Mesothelial cell of epicardium (in vitro differentiated cells): ENCODE measurements at regions not wholly inside any gene's neighbourhood (a gene's known extent, or its start where the extent isn't known, plus 50 kb on each side); places are given as distances from the start of the nearest gene placed in this dataset.

ENCODE experiments used
- DNase-seq, 2 experiments: peaks; one replicate each; pipeline ENCODE4 v3.0.0; 2021; ENCODE audit warnings: low spot score in 2 of 2; ENCODE audit not compliant: unreplicated experiment in 2 of 2
- H3K27ac Mint-ChIP-seq: 2 replicates; pipeline ENCODE4 v1.8.0; 2021; ENCODE audit warnings: mixed read lengths
- H3K27me3 Mint-ChIP-seq: 2 replicates; pipeline ENCODE4 v1.8.0; 2021; ENCODE audit warnings: low read depth, mixed read lengths
- H3K36me3 Mint-ChIP-seq: 2 replicates; pipeline ENCODE4 v1.8.0; 2021; ENCODE audit warnings: mixed read lengths
- H3K4me1 Mint-ChIP-seq: 2 replicates; pipeline ENCODE4 v1.8.0; 2021; ENCODE audit warnings: mixed read lengths
- H3K4me3 Mint-ChIP-seq: 2 replicates; pipeline ENCODE4 v1.8.0; 2021; ENCODE audit warnings: mild to moderate bottlenecking, moderate library complexity, mixed read lengths
- H3K9me3 Mint-ChIP-seq: 2 replicates; pipeline ENCODE4 v1.8.0; 2021; ENCODE audit warnings: mixed read lengths
- CTCF ChIP-seq: fragments of 200-600 bp; sonication (generic); IDR thresholded peaks from one replicate; pipeline ENCODE4 v1.5.0; 2021; ENCODE audit warnings: antibody characterized with exemption; ENCODE audit not compliant: unreplicated experiment

- no peaks in the 10 kb centered on the region for H3K9me3 Mint-ChIP-seq
These were observed 985.4 kb downstream of the TBC1D32 start for GRCh38 chr6:120348926-120349325.

GRCh38 chr6:120328521-120328920, 979.0 kb upstream of the MAN1A1 start:
- Mint-ChIP-seq H3K36me3 (no peaks in the 10 kb centered on the region), H3K4me1 (no peaks in the 10 kb centered on the region), H3K27ac (no peak overlapping the region), H3K4me3 (no peak overlapping the region), H3K9me3 (peaks cover 1% of the 10 kb centered on the region), H3K27me3 (no peaks in the 10 kb centered on the region)
- no peak for DNase-seq
- TF ChIP-seq CTCF = no peak

More at GRCh38 chr6:120348926-120349325, 985.4 kb downstream of the TBC1D32 start:
- Mint-ChIP-seq H3K27ac (no peak overlapping the region), H3K27me3 (no peaks in the 10 kb centered on the region), H3K4me3 (no peak overlapping the region), H3K36me3 (no peaks in the 10 kb centered on the region), H3K4me1 (no peaks in the 10 kb centered on the region)
- no peak for TF ChIP-seq CTCF
- no peak for DNase-seq

- Mint-ChIP-seq H3K4me3 (no peak overlapping the region), H3K4me1 (no peaks in the 10 kb centered on the region), H3K27ac (no peak overlapping the region), H3K36me3 (no peaks in the 10 kb centered on the region), H3K27me3 (no peaks in the 10 kb centered on the region), H3K9me3 (peaks cover 19% of the 10 kb centered on the region)
- TF ChIP-seq CTCF = no peak
- DNase-seq = no peak
These were observed 971.1 kb upstream of the MAN1A1 start for GRCh38 chr6:120320481-120321162.

- no peaks in the 10 kb centered on the region for H3K9me3 Mint-ChIP-seq
- DNase-seq = no peak
- no peak overlapping the region for H3K27ac Mint-ChIP-seq
- H3K27me3 Mint-ChIP-seq = no peaks in the 10 kb centered on the region
- H3K36me3 Mint-ChIP-seq = no peaks in the 10 kb centered on the region
- H3K4me1 Mint-ChIP-seq = no peaks in the 10 kb centered on the region
- H3K4me3 Mint-ChIP-seq = no peak overlapping the region
- TF ChIP-seq CTCF = no peak
These were observed 954.7 kb upstream of the MAN1A1 start for GRCh38 chr6:120304223-120304622.

GRCh38 chr6:120303527-120303926, 954.0 kb upstream of the MAN1A1 start:
- no peaks in the 10 kb centered on the region for H3K9me3 Mint-ChIP-seq
- H3K4me1 Mint-ChIP-seq = no peaks in the 10 kb centered on the region
- no peak overlapping the region for H3K4me3 Mint-ChIP-seq
- no peak overlapping the region for H3K27ac Mint-ChIP-seq
- DNase-seq = no peak
- no peak for TF ChIP-seq CTCF
- H3K36me3 Mint-ChIP-seq = no peaks in the 10 kb centered on the region
- H3K27me3 Mint-ChIP-seq = no peaks in the 10 kb centered on the region

- H3K36me3 Mint-ChIP-seq = no peaks in the 10 kb centered on the region
- H3K4me1 Mint-ChIP-seq = no peaks in the 10 kb centered on the region
- H3K4me3 Mint-ChIP-seq = no peak overlapping the region
- no peak for DNase-seq
- no peaks in the 10 kb centered on the region for H3K9me3 Mint-ChIP-seq
- no peak overlapping the region for H3K27ac Mint-ChIP-seq
- H3K27me3 Mint-ChIP-seq = no peaks in the 10 kb centered on the region
- TF ChIP-seq CTCF = no peak
These were observed 952.5 kb upstream of the MAN1A1 start for GRCh38 chr6:120302041-120302440.
